CD4-positive, alpha-beta T cell treated with Interleukin-4 for 4 hours (primary cell): ENCODE measurements at regions not wholly inside any gene's neighbourhood (a gene's known extent, or its start where the extent isn't known, plus 50 kb on each side); places are given as distances from the start of the nearest gene placed in this dataset.

Experiments used
- DNase-seq: peaks from one replicate; pipeline ENCODE4 v3.0.0-alpha.2; 2020

DNA sequence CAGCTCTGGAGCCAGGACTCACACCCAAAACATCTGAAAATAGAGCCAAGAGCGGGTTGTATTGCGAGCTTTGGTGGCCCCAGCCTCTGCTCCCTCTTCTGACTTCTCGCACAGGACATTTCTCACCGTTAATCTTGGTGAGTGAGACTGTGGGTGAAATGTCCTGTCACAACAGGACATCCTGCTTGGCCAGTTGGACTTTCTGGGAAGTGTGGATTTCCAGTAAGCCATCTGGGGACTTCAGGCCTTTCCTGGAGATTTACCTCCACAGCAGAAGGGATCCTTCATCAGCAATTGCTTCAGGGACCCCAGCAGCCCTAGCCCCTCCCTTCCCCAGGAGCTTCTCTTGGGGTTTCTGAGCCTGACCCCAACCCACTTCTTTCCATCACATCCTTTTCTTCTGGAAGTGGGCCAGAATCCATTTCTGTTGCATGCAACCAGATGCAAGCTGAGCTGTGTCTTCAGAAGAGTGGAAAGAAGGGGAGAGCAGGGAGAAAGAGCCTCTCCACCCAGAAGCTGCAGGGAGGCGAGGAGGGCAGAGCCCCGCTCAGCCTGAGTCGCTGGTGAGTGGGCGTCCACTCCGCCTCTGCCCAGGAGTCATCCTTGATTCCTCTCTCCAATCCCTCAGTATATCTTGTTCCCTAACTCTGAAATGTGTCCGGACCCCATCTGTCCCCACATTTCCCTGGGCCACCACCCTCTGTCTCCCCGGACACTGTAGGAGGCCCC lies 50.3 kb upstream of the GADD45G start:
- no peak for DNase-seq

DNA sequence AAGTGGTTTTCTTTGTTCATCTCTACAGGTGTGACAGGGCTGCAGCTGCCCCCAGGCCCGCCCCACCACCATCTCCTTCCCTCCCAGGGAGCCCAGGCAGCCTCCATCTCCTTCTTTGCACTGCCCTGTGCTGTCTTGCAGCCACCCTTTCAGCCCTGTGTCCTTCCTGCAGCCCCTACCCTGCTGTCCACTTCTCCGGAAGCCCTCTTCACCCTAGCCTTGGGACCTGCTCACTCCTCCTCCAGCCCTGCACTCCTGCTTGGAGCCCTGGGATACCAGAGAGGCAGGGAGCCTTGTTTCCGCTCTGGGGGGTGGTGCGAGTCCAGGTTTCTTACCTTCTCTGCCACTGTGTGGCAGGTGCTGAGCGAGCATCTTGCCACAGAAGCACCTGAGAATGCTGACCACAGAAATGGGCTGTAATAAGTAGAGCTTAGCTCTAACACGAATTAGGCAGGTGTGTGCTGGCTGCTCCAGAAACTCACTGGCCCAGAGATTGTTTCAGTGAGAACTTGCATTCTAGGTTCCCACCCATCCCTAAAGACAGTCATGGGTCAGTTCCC lies 51.3 kb upstream of the GADD45G start:
- no peak for DNase-seq

DNA sequence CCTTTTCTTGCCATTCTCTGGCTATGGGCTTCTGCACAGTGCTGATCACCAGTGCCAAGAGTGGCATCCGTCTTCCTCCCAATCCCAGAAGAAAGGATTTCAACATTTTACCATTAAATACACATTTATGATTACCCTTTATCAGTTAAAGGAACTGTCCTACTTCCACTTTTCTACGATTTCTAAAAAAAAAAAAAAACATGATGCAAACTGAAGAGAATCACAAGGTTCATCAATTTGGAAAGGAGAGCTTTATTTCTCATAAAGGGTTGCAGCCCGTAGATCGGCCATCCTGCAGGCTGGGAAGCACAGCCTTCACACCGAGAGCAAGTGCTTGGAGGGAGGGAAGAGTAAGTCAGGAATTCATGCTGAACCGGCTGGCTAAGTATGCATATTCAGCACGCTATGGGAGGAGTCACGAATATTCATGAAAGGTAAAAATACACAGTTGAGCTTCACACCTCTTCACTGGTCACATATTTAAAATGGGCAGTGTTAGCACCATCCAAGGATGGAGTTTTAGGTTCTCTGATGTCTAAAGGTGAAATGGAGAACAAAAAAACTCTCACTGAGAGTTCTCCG lies 52.5 kb upstream of the SEMA4D start:
- DNase-seq = no peak

DNA sequence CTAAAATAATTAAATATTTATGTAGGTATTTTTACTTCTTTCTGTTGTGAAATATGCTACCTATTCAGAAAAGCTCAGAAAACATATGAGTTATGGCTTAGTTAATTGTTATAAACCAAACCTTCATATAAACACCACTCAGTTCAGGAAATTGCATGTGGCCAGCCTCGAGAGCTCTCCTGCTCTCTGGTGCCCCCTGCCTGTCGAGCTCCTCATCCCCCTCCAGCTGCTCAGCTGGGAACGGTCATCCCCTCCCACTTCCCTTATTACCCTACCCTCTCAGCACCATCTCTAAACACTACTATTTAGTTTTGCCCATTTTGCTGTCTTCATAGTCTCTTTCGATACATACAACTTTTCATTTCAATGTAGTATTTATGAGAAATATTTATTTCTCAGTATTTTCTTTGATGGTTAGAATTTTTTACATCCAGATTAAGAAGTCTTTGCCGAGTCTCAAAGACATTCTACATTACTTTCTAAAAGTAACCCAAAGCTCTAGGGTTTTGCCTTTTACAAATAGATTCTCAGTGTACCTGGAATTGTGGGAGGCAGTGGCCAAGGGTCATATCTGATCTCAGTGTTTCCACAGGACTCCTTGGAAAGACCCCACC lies 51.2 kb upstream of the SEMA4D start:
- DNase-seq = peak; percentile 80

DNA sequence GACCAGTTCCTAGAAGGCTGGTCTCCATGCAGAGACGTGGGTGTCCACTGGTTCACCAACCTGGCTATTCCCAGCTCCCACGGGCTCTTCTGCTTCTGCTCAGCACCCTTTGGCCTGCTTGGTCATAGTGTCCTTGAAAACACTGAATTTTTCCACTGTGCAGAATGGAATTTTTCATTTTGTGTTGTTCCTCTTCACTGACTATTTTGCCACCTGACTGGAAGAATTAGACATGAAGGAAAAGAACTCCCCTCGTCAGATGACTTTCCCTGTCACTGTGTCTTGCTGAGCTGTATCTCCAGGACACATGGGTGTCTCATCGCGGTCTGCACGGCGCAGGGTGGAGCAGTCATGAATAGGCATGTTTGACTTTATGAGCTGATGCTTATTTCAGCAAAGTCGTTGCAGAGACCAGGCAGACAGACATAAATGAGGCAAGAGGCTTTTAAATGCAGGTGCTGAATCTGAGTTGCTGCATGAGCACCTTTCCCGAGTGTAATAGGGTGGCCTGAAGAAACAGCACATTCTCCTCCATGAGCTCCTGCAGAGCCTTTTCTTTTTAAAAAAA lies 50.2 kb upstream of the SEMA4D start:
- DNase-seq = no peak
